ENCODE measurements at regions not wholly inside any gene's neighbourhood (a gene's known extent, or its start where the extent isn't known, plus 50 kb on each side); places are given as distances from the start of the nearest gene placed in this dataset.

- Mint-ChIP-seq H3K36me3 (ENCODE audit: low read depth) (no peaks in the 10 kb centered on the region), H3K9me3 (peaks cover 10% of the 10 kb centered on the region), H3K4me3 (no peak overlapping the region), H3K27me3 (ENCODE audit: low read depth) (no peaks in the 10 kb centered on the region), H3K4me1 (no peaks in the 10 kb centered on the region), H3K27ac (no peak overlapping the region)
- TF ChIP-seq CTCF (IDR thresholded peaks at IDR 0.05; ENCODE audit: unreplicated experiment in 3 of 3) = no peak
Measured at GRCh38 chr12:90410962-90411361, 544.0 kb downstream of the CCER1 start.

- H3K27me3 Mint-ChIP-seq (ENCODE audit: low read depth) = no peaks in the 10 kb centered on the region
- TF ChIP-seq CTCF (IDR thresholded peaks at IDR 0.05; ENCODE audit: unreplicated experiment in 3 of 3) = no peak
- H3K4me1 Mint-ChIP-seq = no peaks in the 10 kb centered on the region
- no peak overlapping the region for H3K4me3 Mint-ChIP-seq
- H3K27ac Mint-ChIP-seq = no peak overlapping the region
- peaks cover 1% of the 10 kb centered on the region for H3K9me3 Mint-ChIP-seq
- no peaks in the 10 kb centered on the region for H3K36me3 Mint-ChIP-seq (ENCODE audit: low read depth)
Measured at GRCh38 chr12:90407841-90408240, 547.1 kb downstream of the CCER1 start.

- H3K9me3 Mint-ChIP-seq = peaks cover 5% of the 10 kb centered on the region
- no peaks in the 10 kb centered on the region for H3K27me3 Mint-ChIP-seq (ENCODE audit: low read depth)
- H3K36me3 Mint-ChIP-seq (ENCODE audit: low read depth) = no peaks in the 10 kb centered on the region
- no peak overlapping the region for H3K4me3 Mint-ChIP-seq
- no peak for TF ChIP-seq CTCF (IDR thresholded peaks at IDR 0.05; ENCODE audit: unreplicated experiment in 3 of 3)
- no peaks in the 10 kb centered on the region for H3K4me1 Mint-ChIP-seq
- no peak overlapping the region for H3K27ac Mint-ChIP-seq
Measured at GRCh38 chr12:90404071-90404470, 550.9 kb downstream of the CCER1 start.

GRCh38 chr12:90401185-90401584 is 553.8 kb downstream of the CCER1 start:
- Mint-ChIP-seq H3K36me3 (ENCODE audit: low read depth) (no peaks in the 10 kb centered on the region), H3K9me3 (peaks cover 16% of the 10 kb centered on the region), H3K4me1 (no peaks in the 10 kb centered on the region), H3K27me3 (ENCODE audit: low read depth) (no peaks in the 10 kb centered on the region), H3K27ac (no peak overlapping the region), H3K4me3 (no peak overlapping the region)
- TF ChIP-seq CTCF (IDR thresholded peaks at IDR 0.05; ENCODE audit: unreplicated experiment in 3 of 3) = no peak

GRCh38 chr12:90399357-90399756 is 555.6 kb downstream of the CCER1 start:
- Mint-ChIP-seq H3K4me1 (no peaks in the 10 kb centered on the region), H3K9me3 (peaks cover 21% of the 10 kb centered on the region), H3K27ac (no peak overlapping the region), H3K36me3 (ENCODE audit: low read depth) (no peaks in the 10 kb centered on the region), H3K27me3 (ENCODE audit: low read depth) (no peaks in the 10 kb centered on the region), H3K4me3 (no peak overlapping the region)
- TF ChIP-seq CTCF (IDR thresholded peaks at IDR 0.05; ENCODE audit: unreplicated experiment in 3 of 3) = no peak

- Mint-ChIP-seq H3K9me3 (peaks cover 21% of the 10 kb centered on the region), H3K36me3 (ENCODE audit: low read depth) (no peaks in the 10 kb centered on the region), H3K4me3 (no peak overlapping the region), H3K27me3 (ENCODE audit: low read depth) (no peaks in the 10 kb centered on the region), H3K4me1 (no peaks in the 10 kb centered on the region), H3K27ac (no peak overlapping the region)
- TF ChIP-seq CTCF (IDR thresholded peaks at IDR 0.05; ENCODE audit: unreplicated experiment in 3 of 3) = no peak
Measured at GRCh38 chr12:90398285-90398836, 556.6 kb downstream of the CCER1 start.

Data from nephron (organoid).